ENCODE measurements at regions not wholly inside any gene's neighbourhood (a gene's known extent, or its start where the extent isn't known, plus 50 kb on each side); places are given as distances from the start of the nearest gene placed in this dataset.

GRCh38 chr3:107453504-107453903 lies 69.3 kb upstream of the BBX start:
- Histone ChIP-seq H3K4me3 (no peak overlapping the region), H3K36me3 (no peaks in the 10 kb centered on the region), H3K27ac (no peak overlapping the region), H3K4me1 (no peaks in the 10 kb centered on the region), H3K9me3 (no peaks in the 10 kb centered on the region), H3K27me3 (no peaks in the 10 kb centered on the region)
- TF ChIP-seq POLR2A (IDR thresholded peaks at IDR 0.05) (no peak), POLR2AphosphoS5 (IDR thresholded peaks at IDR 0.05; ENCODE audit: insufficient read depth in 1 of 2, low read depth in 1 of 2) (no peak), CTCF (IDR thresholded peaks at IDR 0.05) (no peak)
- DNase-seq (ENCODE audit: extremely low spot score in 2 of 2): no peak
- intact Hi-C loops (cut with DNase I): no loop called here

GRCh38 chr3:107455621-107456020 lies 67.1 kb upstream of the BBX start:
- no peak overlapping the region for H3K4me3 ChIP-seq
- no peaks in the 10 kb centered on the region for H3K27me3 ChIP-seq
- H3K36me3 ChIP-seq: no peaks in the 10 kb centered on the region
- H3K27ac ChIP-seq: no peak overlapping the region
- intact Hi-C loops (cut with DNase I): no loop called here
- no peak for DNase-seq (ENCODE audit: extremely low spot score in 2 of 2)
- no peak for TF ChIP-seq POLR2AphosphoS5 (IDR thresholded peaks at IDR 0.05; ENCODE audit: insufficient read depth in 1 of 2, low read depth in 1 of 2)
- no peak for TF ChIP-seq POLR2A (IDR thresholded peaks at IDR 0.05)
- TF ChIP-seq CTCF (IDR thresholded peaks at IDR 0.05): no peak
- no peaks in the 10 kb centered on the region for H3K9me3 ChIP-seq
- no peaks in the 10 kb centered on the region for H3K4me1 ChIP-seq

- no peaks in the 10 kb centered on the region for H3K27me3 ChIP-seq
- H3K4me1 ChIP-seq: no peaks in the 10 kb centered on the region
- H3K4me3 ChIP-seq: no peak overlapping the region
- H3K9me3 ChIP-seq: no peaks in the 10 kb centered on the region
- H3K27ac ChIP-seq: no peak overlapping the region
- TF ChIP-seq POLR2A (IDR thresholded peaks at IDR 0.05) (no peak), CTCF (IDR thresholded peaks at IDR 0.05) (no peak), POLR2AphosphoS5 (IDR thresholded peaks at IDR 0.05; ENCODE audit: insufficient read depth in 1 of 2, low read depth in 1 of 2) (no peak)
- H3K36me3 ChIP-seq: no peaks in the 10 kb centered on the region
- intact Hi-C loops (cut with DNase I): no loop called here
- DNase-seq (ENCODE audit: extremely low spot score in 2 of 2): no peak
These were observed 66.3 kb upstream of the BBX start for GRCh38 chr3:107456501-107456900.

- Histone ChIP-seq H3K27ac (no peak overlapping the region), H3K27me3 (no peaks in the 10 kb centered on the region), H3K36me3 (no peaks in the 10 kb centered on the region), H3K4me1 (no peaks in the 10 kb centered on the region), H3K9me3 (no peaks in the 10 kb centered on the region), H3K4me3 (no peak overlapping the region)
- TF ChIP-seq POLR2AphosphoS5 (IDR thresholded peaks at IDR 0.05; ENCODE audit: insufficient read depth in 1 of 2, low read depth in 1 of 2): no peak
- TF ChIP-seq CTCF (IDR thresholded peaks at IDR 0.05): no peak
- TF ChIP-seq POLR2A (IDR thresholded peaks at IDR 0.05): no peak
- DNase-seq (ENCODE audit: extremely low spot score in 2 of 2): no peak
- intact Hi-C loops (cut with DNase I): no loop called here
These were observed 63.9 kb upstream of the BBX start for GRCh38 chr3:107458871-107459270.

GRCh38 chr3:107461721-107462120 lies 61.0 kb upstream of the BBX start:
- H3K4me1 ChIP-seq: no peaks in the 10 kb centered on the region
- intact Hi-C loops (cut with DNase I): loop anchor here (5.0 kb wide), 1 partner anchor 1844 kb away; no protein-coding TSS in a partner anchor
- H3K9me3 ChIP-seq: no peaks in the 10 kb centered on the region
- H3K27ac ChIP-seq: no peak overlapping the region
- no peak overlapping the region for H3K4me3 ChIP-seq
- H3K27me3 ChIP-seq: no peaks in the 10 kb centered on the region
- DNase-seq (ENCODE audit: extremely low spot score in 2 of 2): no peak
- TF ChIP-seq CTCF (IDR thresholded peaks at IDR 0.05) (no peak), POLR2AphosphoS5 (IDR thresholded peaks at IDR 0.05; ENCODE audit: insufficient read depth in 1 of 2, low read depth in 1 of 2) (no peak), POLR2A (IDR thresholded peaks at IDR 0.05) (no peak)
- H3K36me3 ChIP-seq: no peaks in the 10 kb centered on the region
